Frontal cortex (tissue), 3 donors: ENCODE measurements at regions not wholly inside any gene's neighbourhood (a gene's known extent, or its start where the extent isn't known, plus 50 kb on each side); places are given as distances from the start of the nearest gene placed in this dataset.

Source experiments
- DNase-seq, 2 donors: peaks; one replicate each; pipeline ENCODE4 v3.0.0; 2012; ENCODE audit warnings: low spot score in 2 of 2
- FAIRE-seq: peaks from 2 replicates; lab custom pipeline; 2012; peaks lifted over from hg19 to GRCh38; lab: Jason Lieb, UNC
- donor health status: control.
- donor health status: control.
- donor health status: control.

- no peak for FAIRE-seq
- DNase-seq = no peak
Measured at GRCh38 chr18:75831960-75832359, 404.5 kb upstream of the SMIM21 start.

GRCh38 chr18:75830828-75831227, 403.3 kb upstream of the SMIM21 start:
- DNase-seq (no peak), FAIRE-seq (no peak)

- no peak for DNase-seq
- no peak for FAIRE-seq
Measured at GRCh38 chr18:75829091-75829490, 401.6 kb upstream of the SMIM21 start.

GRCh38 chr18:75828379-75828778, 400.9 kb upstream of the SMIM21 start:
- no peak for FAIRE-seq
- no peak for DNase-seq

- no peak for DNase-seq
- no peak for FAIRE-seq
Measured at GRCh38 chr18:75827751-75828287, 400.3 kb upstream of the SMIM21 start.

- no peak for FAIRE-seq
- no peak for DNase-seq
Measured at GRCh38 chr18:75824661-75825060, 397.2 kb upstream of the SMIM21 start.

- DNase-seq = no peak
- no peak for FAIRE-seq
Measured at GRCh38 chr18:75823471-75823870, 396.0 kb upstream of the SMIM21 start.

- DNase-seq (no peak), FAIRE-seq (no peak)
Measured at GRCh38 chr18:75818383-75818782, 390.9 kb upstream of the SMIM21 start.

- FAIRE-seq (no peak), DNase-seq (no peak)
Measured at GRCh38 chr18:75815767-75816166, 388.3 kb upstream of the SMIM21 start.

GRCh38 chr18:75812761-75813160, 385.3 kb upstream of the SMIM21 start:
- no peak for DNase-seq

GRCh38 chr18:75810961-75811551, 383.6 kb upstream of the SMIM21 start:
- DNase-seq (no peak), FAIRE-seq (no peak)

More at GRCh38 chr18:75812761-75813160, 385.3 kb upstream of the SMIM21 start:
- no peak for FAIRE-seq

GRCh38 chr18:75810516-75810915, 383.0 kb upstream of the SMIM21 start:
- DNase-seq (no peak), FAIRE-seq (no peak)

GRCh38 chr18:75809926-75810255, 382.4 kb upstream of the SMIM21 start:
- DNase-seq (no peak), FAIRE-seq (no peak)

- FAIRE-seq = no peak
- no peak for DNase-seq
Measured at GRCh38 chr18:75809151-75809925, 381.8 kb upstream of the SMIM21 start.

- FAIRE-seq (no peak), DNase-seq (no peak)
Measured at GRCh38 chr18:75805265-75805664, 377.8 kb upstream of the SMIM21 start.

- DNase-seq (no peak), FAIRE-seq (no peak)
Measured at GRCh38 chr18:75802681-75803080, 375.2 kb upstream of the SMIM21 start.

- FAIRE-seq = no peak
- DNase-seq = no peak
Measured at GRCh38 chr18:75801178-75801577, 373.7 kb upstream of the SMIM21 start.

- DNase-seq (no peak), FAIRE-seq (no peak)
Measured at GRCh38 chr18:75800331-75800648, 372.8 kb upstream of the SMIM21 start.

- DNase-seq (no peak), FAIRE-seq (no peak)
Measured at GRCh38 chr18:75799449-75800330, 372.2 kb upstream of the SMIM21 start.

- FAIRE-seq (no peak), DNase-seq (no peak)
Measured at GRCh38 chr18:75797046-75797445, 369.5 kb upstream of the SMIM21 start.

- no peak for FAIRE-seq
Measured at GRCh38 chr18:75790796-75791195, 363.3 kb upstream of the SMIM21 start.

More at GRCh38 chr18:75790796-75791195, 363.3 kb upstream of the SMIM21 start:
- DNase-seq = no peak
